Activated T-helper 9 cell treated with anti-CD3 and anti-CD28 coated beads, Interleukin-2, amount 50 U/mL, for 16 hours (primary cell): ENCODE measurements at regions not wholly inside any gene's neighbourhood (a gene's known extent, or its start where the extent isn't known, plus 50 kb on each side); places are given as distances from the start of the nearest gene placed in this dataset.

Experiments
- DNase-seq: peaks from one replicate; pipeline ENCODE4 v3.0.0-alpha.2; 2020; ENCODE audit warnings: low read depth

- no peak for DNase-seq
Measured at GRCh38 chr9:90308691-90309090, 333.9 kb downstream of the DIRAS2 start.

GRCh38 chr9:90309809-90310520 lies 332.7 kb downstream of the DIRAS2 start:
- DNase-seq, result no peak

GRCh38 chr9:90310521-90310876 lies 332.1 kb downstream of the DIRAS2 start:
- DNase-seq, result no peak

GRCh38 chr9:90311811-90312210 lies 330.8 kb downstream of the DIRAS2 start:
- DNase-seq, result no peak

- DNase-seq, result no peak
Measured at GRCh38 chr9:90322296-90322695, 320.3 kb downstream of the DIRAS2 start.

GRCh38 chr9:90325913-90326653 lies 316.5 kb downstream of the DIRAS2 start:
- DNase-seq, result no peak

GRCh38 chr9:90330231-90330630 lies 312.4 kb downstream of the DIRAS2 start:
- no peak for DNase-seq

- no peak for DNase-seq
Measured at GRCh38 chr9:90331826-90332575, 310.6 kb downstream of the DIRAS2 start.

- DNase-seq, result no peak
Measured at GRCh38 chr9:90333226-90333625, 309.4 kb downstream of the DIRAS2 start.

GRCh38 chr9:90340421-90340820 lies 302.2 kb downstream of the DIRAS2 start:
- no peak for DNase-seq

- no peak for DNase-seq
Measured at GRCh38 chr9:90342607-90343006, 300.0 kb downstream of the DIRAS2 start.

GRCh38 chr9:90343366-90343765 lies 299.3 kb downstream of the DIRAS2 start:
- DNase-seq, result no peak

GRCh38 chr9:90343991-90344390 lies 298.6 kb downstream of the DIRAS2 start:
- no peak for DNase-seq

- DNase-seq, result no peak
Measured at GRCh38 chr9:90365666-90366065, 277.0 kb downstream of the DIRAS2 start.

GRCh38 chr9:90368241-90368640 lies 274.4 kb downstream of the DIRAS2 start:
- DNase-seq, result no peak

- DNase-seq, result no peak
Measured at GRCh38 chr9:90368928-90369327, 273.7 kb downstream of the DIRAS2 start.

- no peak for DNase-seq
Measured at GRCh38 chr9:90379771-90380170, 262.9 kb downstream of the DIRAS2 start.

- no peak for DNase-seq
Measured at GRCh38 chr9:90385146-90385545, 257.5 kb downstream of the DIRAS2 start.

- DNase-seq, result no peak
Measured at GRCh38 chr9:90393365-90394152, 249.1 kb downstream of the DIRAS2 start.

- no peak for DNase-seq
Measured at GRCh38 chr9:90394871-90395270, 247.8 kb downstream of the DIRAS2 start.

- DNase-seq, result no peak
Measured at GRCh38 chr9:90400091-90400490, 242.5 kb downstream of the DIRAS2 start.

- DNase-seq, result no peak
Measured at GRCh38 chr9:90408659-90409058, 234.0 kb downstream of the DIRAS2 start.
